ENCODE measurements at regions not wholly inside any gene's neighbourhood (a gene's known extent, or its start where the extent isn't known, plus 50 kb on each side); places are given as distances from the start of the nearest gene placed in this dataset.

DNA sequence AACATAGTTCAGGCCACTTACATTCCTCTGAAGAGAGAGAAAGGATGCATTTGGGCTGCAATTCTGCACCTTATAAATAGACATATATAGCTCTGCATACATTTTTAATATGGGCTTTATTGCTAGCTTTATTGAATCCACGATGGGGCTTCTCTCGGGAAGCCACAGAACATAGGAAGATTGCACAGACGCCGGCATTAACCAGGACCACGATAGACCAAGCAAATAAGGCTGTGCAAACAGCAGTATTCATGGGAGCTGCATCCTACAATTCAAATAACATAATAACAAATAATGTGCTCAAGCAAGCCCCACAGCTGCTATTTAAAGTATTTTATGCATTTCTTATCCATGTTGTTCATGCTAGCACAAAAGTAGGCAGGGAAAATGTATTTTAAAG lies 432.3 kb downstream of the TMEM114 start:
- in situ Hi-C loops (cut with MboI; ENCODE audit: low pct_unique_long_range_greater_than_20kb, low sequenced_read_pairs, unreplicated experiment) = no loop called here
- TF ChIP-seq, protein P1, sequence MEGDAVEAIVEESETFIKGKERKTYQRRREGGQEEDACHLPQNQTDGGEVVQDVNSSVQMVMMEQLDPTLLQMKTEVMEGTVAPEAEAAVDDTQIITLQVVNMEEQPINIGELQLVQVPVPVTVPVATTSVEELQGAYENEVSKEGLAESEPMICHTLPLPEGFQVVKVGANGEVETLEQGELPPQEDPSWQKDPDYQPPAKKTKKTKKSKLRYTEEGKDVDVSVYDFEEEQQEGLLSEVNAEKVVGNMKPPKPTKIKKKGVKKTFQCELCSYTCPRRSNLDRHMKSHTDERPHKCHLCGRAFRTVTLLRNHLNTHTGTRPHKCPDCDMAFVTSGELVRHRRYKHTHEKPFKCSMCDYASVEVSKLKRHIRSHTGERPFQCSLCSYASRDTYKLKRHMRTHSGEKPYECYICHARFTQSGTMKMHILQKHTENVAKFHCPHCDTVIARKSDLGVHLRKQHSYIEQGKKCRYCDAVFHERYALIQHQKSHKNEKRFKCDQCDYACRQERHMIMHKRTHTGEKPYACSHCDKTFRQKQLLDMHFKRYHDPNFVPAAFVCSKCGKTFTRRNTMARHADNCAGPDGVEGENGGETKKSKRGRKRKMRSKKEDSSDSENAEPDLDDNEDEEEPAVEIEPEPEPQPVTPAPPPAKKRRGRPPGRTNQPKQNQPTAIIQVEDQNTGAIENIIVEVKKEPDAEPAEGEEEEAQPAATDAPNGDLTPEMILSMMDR (IDR thresholded peaks at IDR 0.05; ENCODE audit: extremely low read depth, insufficient read depth, missing control alignments) = no peak
- DNase-seq (ENCODE audit: low spot score) = no peak

DNA sequence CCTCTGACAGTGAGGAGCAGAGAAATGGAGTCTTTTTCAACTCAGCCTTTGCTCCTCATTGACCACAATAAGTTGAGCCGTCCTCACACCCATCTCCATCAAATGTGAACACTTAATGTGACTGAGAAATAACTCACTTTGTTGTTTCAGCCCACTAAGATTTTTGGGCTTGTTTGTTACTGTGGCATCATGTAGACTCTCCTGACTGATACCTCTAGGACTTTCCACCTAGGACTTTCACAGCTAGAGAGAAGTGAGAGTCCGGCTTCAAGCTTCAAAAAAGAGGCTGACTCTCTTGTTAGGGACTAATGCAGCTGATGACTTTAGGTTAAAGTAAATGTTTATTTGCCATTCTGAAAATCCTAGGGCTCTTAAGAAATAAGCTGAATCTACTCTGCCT lies 435.0 kb downstream of the TMEM114 start:
- in situ Hi-C loops (cut with MboI; ENCODE audit: low pct_unique_long_range_greater_than_20kb, low sequenced_read_pairs, unreplicated experiment) = no loop called here
- TF ChIP-seq, protein P1 (IDR thresholded peaks at IDR 0.05; ENCODE audit: extremely low read depth, insufficient read depth, missing control alignments) = no peak
- DNase-seq (ENCODE audit: low spot score) = no peak

DNA sequence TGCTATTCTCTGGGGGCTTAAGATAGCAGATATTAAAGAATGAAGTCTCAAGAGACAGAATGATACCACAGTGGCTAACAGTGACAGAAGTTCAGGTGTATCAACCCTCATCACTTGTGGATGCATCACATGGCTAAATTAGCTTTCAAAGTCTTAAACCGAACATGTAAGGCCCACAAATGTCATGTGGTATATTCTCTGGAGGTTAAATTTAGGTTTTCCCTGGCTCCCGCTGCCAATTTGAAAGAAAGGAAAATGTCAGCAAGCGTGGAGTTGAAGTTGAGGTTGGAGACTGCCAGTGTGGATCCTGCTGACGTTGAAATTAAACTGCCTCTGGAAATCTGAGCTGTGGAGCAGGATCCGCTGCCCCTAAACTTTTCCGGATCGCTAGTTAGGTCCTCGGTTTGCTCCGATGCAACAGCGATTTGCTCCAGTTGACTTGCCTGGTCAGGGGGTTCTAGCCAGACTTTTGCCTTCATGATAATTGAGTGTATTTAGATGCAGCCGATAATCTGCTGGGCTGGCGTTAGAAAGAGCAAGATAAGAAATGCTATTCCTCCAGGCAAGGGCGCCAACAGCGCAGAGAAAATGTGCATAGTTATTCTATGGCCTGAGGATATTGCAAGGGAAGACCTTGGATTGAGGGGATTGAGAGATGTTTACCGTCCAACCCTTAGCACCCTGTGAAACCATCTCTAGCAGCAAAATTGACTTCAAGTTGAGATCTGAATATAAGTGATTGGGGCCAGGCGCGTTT lies 443.9 kb downstream of the TMEM114 start:
- in situ Hi-C loops (cut with MboI; ENCODE audit: low pct_unique_long_range_greater_than_20kb, low sequenced_read_pairs, unreplicated experiment) = no loop called here
- no peak for DNase-seq (ENCODE audit: low spot score)
- TF ChIP-seq, protein P1 (IDR thresholded peaks at IDR 0.05; ENCODE audit: extremely low read depth, insufficient read depth, missing control alignments) = no peak

DNA sequence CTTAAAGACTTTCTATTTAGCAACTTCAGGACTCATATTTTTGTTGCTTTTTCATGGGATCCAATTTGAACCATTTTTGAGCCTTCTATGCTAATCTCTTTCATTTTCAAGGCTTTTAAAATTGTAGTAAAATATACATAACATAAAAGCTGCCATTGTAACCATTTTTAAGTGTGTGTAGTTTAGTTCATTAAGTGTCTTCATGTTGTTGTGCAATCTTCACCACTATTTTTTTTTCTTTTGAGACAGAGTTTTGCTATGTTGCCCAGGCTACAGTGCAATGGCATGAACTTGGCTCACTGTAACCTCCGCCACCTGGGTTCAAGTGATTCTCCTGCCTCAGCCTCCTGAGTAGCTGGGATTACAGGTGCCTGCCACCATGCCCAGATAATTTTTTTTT lies 451.6 kb downstream of the TMEM114 start:
- no peak for DNase-seq (ENCODE audit: low spot score)
- TF ChIP-seq, protein P1 (IDR thresholded peaks at IDR 0.05; ENCODE audit: extremely low read depth, insufficient read depth, missing control alignments) = no peak
- in situ Hi-C loops (cut with MboI; ENCODE audit: low pct_unique_long_range_greater_than_20kb, low sequenced_read_pairs, unreplicated experiment) = no loop called here

DNA sequence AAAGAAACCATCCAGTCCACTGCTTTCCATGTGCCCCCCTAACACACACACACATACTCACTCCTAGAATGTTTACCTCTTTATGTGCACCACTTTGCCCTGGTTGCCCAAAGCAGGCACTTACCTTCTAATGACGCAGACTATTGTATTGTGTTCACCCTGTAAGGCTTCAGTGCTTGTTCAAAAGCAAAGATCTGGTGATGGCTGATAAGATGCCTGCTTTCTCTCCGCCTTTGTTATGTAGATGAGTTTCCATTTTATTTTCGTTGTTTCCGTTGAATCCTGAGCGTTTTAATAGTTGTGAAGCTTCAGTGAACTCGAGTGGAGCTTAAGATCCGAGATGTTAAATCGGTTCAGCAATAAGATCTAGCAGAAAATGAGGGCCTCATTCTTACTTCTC lies 452.7 kb downstream of the TMEM114 start:
- TF ChIP-seq, protein P1 (IDR thresholded peaks at IDR 0.05; ENCODE audit: extremely low read depth, insufficient read depth, missing control alignments) = no peak

DNA sequence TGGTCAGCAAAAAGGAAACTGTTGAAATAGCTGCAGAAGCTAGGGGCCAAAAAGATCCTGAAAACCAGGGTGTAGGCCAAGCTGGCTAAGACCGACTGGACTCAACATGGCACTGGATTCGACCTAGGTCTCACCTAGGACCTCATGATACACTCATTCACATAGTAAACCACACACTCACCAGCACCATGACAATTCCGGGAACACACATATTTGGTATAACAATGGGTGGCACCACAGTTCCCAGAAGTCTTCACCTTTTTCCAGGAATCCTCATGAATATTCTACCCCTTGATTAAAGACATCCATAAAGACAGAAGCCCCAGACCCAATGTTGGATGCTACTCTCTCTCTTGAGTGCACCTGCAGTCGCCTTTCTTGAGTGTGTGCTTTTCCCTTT lies 460.1 kb downstream of the TMEM114 start:
- TF ChIP-seq, protein P1 (IDR thresholded peaks at IDR 0.05; ENCODE audit: extremely low read depth, insufficient read depth, missing control alignments) = no peak
- in situ Hi-C loops (cut with MboI; ENCODE audit: low pct_unique_long_range_greater_than_20kb, low sequenced_read_pairs, unreplicated experiment) = no loop called here
- DNase-seq (ENCODE audit: low spot score) = no peak

More for the DNA sequence above, 452.7 kb downstream of the TMEM114 start:
- no peak for DNase-seq (ENCODE audit: low spot score)
- in situ Hi-C loops (cut with MboI; ENCODE audit: low pct_unique_long_range_greater_than_20kb, low sequenced_read_pairs, unreplicated experiment) = no loop called here

All from GM13977 (cell line).